ENCODE measurements at regions not wholly inside any gene's neighbourhood (a gene's known extent, or its start where the extent isn't known, plus 50 kb on each side); places are given as distances from the start of the nearest gene placed in this dataset.

DNA sequence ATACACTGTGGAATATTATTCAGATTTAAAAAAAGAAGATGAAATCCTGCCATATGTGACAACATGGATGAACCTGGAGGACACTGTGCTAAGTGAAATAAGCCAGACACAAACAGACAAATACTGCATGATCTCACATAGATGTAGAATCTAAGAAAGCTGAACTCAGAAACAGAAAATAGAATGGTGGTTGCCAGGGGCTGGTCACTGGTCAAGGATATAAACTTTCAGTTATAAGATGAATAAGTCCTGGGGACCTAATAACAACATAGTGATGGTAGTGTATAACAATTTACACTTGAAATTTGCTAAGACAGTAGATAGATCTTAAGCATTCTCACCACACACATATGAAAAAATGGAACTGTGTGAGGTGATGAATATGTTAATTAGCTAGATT, 161.3 kb upstream of the TMCC3 start:
- no peak for TF ChIP-seq CTCF (IDR thresholded peaks at IDR 0.05)
- no peak for TF ChIP-seq POLR2AphosphoS5 (IDR thresholded peaks at IDR 0.05; ENCODE audit: insufficient read depth in 1 of 2, low read depth in 1 of 2)
- no peak for TF ChIP-seq POLR2A (IDR thresholded peaks at IDR 0.05)
